NB4 (cell line): ENCODE measurements at regions not wholly inside any gene's neighbourhood (a gene's known extent, or its start where the extent isn't known, plus 50 kb on each side); places are given as distances from the start of the nearest gene placed in this dataset.

Experiments used
- DNase-seq: peaks from one replicate; pipeline ENCODE4 v3.0.0; 2010; ENCODE audit warnings: low read depth
- H3K4me3 ChIP-seq: one replicate; pipeline ENCODE4 v1.5.1; 2011; ENCODE audit warnings: mild to moderate bottlenecking, low read depth, low read length, moderate library complexity
- MYC ChIP-seq: IDR thresholded peaks from 2 replicates; pipeline ENCODE4 v1.6.1; 2011; ENCODE audit warnings: low read depth, low read length
- POLR2A ChIP-seq: IDR thresholded peaks from 2 replicates; pipeline ENCODE4 v1.6.1; 2011; ENCODE audit warnings: mild to moderate bottlenecking; ENCODE audit not compliant: insufficient read length; ENCODE audit errors: extremely low read depth
- TF ChIP-seq, protein P1 (sequence below): IDR thresholded peaks from 2 replicates; pipeline ENCODE4 v1.6.1; 2011; ENCODE audit warnings: low read depth, low read length
- TF ChIP-seq, protein P2 (sequence below): IDR thresholded peaks from one replicate; pipeline ENCODE4 v1.5.1; 2012; ENCODE audit warnings: low read depth, low read length

DNA sequence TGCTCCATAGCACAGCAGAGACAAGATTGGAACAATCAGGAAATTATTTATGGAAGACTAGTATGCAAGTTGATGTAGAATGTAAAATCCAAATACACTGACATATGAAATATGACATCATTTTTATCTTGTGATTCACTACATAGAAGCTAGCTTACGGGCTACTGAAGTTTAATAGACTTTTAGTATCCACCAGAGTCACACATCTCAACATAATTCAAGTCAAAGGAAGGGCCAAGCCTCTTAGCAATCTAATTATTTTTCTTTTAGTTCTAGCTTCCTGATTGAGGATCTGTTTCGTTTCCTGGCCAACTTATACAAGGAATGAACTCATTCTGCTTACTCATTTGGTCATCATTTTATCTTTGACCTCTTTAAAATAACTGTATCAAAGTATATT lies 234.4 kb upstream of the CHRM3 start:
- TF ChIP-seq, protein P1, sequence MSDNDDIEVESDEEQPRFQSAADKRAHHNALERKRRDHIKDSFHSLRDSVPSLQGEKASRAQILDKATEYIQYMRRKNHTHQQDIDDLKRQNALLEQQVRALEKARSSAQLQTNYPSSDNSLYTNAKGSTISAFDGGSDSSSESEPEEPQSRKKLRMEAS = no peak
- TF ChIP-seq MYC (no peak), POLR2A (no peak)
- TF ChIP-seq, protein P2, sequence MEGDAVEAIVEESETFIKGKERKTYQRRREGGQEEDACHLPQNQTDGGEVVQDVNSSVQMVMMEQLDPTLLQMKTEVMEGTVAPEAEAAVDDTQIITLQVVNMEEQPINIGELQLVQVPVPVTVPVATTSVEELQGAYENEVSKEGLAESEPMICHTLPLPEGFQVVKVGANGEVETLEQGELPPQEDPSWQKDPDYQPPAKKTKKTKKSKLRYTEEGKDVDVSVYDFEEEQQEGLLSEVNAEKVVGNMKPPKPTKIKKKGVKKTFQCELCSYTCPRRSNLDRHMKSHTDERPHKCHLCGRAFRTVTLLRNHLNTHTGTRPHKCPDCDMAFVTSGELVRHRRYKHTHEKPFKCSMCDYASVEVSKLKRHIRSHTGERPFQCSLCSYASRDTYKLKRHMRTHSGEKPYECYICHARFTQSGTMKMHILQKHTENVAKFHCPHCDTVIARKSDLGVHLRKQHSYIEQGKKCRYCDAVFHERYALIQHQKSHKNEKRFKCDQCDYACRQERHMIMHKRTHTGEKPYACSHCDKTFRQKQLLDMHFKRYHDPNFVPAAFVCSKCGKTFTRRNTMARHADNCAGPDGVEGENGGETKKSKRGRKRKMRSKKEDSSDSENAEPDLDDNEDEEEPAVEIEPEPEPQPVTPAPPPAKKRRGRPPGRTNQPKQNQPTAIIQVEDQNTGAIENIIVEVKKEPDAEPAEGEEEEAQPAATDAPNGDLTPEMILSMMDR = no peak
- H3K4me3 ChIP-seq = no peak overlapping the region
- no peak for DNase-seq

DNA sequence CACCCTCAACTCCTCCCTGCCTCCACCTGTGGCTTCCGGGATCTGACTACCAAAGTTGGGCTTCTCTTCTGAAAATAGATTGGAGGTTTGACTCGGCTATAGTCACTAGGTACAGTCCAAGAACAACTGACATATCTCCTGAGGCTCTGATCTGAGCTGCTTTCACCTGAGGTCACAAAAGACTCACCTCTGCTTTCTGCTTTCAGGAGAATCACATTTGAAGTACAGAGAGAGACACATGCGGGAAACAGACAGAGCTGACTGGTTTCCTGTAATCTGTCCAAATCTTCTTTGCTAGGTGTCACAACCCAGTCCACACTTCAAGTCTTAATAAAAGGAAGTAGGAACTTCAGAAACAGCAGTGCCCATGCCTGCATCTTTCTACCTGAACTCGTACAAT lies 245.4 kb upstream of the CHRM3 start:
- H3K4me3 ChIP-seq = no peak overlapping the region
- DNase-seq = no peak
- TF ChIP-seq POLR2A = no peak
- TF ChIP-seq, protein P2 = no peak
- no peak for TF ChIP-seq MYC
- TF ChIP-seq, protein P1 = no peak

DNA sequence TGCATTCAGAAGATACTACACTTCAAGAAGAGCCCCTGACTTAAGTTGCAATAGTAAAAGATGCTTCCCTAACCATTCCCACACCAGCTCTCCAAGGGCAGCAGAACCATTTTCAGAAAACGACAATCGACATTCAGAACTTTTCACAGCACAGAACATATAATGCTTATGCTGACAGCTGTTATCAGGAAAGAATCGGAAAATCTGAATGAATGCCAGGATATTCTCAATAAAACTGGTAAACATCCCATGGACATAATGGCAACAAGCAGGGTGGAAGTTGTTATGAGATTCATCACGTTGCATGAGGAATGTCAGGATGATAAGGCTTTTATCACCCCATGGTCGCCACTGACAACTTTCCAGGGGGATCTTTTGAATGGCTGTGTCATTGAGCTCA lies 246.6 kb upstream of the CHRM3 start:
- TF ChIP-seq, protein P1 = no peak
- TF ChIP-seq, protein P2 = no peak
- no peak for TF ChIP-seq POLR2A
- TF ChIP-seq MYC = no peak
- no peak overlapping the region for H3K4me3 ChIP-seq
- no peak for DNase-seq

DNA sequence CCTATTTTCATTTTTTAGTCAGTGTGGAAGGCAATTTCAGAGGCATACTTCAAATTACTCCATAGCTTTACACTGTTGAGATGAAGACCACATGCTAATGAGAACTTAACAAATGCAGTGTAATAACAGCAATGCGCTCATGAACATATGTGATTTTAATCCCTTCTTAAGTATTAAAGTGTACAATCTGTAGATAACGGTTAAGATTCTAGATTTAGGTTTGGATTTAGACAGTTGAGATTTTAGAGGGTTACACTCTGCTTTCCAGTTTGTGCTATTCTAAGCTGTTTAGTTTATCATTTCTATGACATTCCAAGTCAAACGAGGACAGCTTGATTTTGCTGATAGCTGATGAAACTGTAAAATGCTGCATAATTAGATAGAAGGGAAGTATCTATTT lies 257.8 kb upstream of the CHRM3 start:
- DNase-seq = no peak
- TF ChIP-seq POLR2A = no peak
- no peak for TF ChIP-seq MYC
- TF ChIP-seq, protein P2 = no peak
- TF ChIP-seq, protein P1 = no peak
- no peak overlapping the region for H3K4me3 ChIP-seq

DNA sequence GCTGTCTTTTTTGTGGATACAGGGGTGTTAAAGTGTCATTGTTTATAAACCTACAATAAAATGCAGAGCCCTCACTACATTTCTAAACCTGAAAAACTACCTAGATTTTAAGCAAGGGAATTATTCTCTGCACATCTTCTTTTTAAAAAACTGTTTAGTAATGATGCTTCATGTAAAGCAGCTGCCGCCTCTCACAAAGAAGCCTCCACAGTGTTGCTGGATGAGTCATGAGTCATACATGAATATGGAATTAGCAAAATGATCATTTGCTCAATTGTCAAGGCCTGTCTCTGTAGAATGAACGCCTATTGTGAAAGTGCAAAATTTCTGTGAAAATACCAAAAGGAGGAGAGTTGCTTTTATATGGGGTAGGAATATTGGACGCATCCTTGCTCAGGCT lies 259.5 kb upstream of the CHRM3 start:
- DNase-seq = no peak
- no peak overlapping the region for H3K4me3 ChIP-seq
- no peak for TF ChIP-seq MYC

DNA sequence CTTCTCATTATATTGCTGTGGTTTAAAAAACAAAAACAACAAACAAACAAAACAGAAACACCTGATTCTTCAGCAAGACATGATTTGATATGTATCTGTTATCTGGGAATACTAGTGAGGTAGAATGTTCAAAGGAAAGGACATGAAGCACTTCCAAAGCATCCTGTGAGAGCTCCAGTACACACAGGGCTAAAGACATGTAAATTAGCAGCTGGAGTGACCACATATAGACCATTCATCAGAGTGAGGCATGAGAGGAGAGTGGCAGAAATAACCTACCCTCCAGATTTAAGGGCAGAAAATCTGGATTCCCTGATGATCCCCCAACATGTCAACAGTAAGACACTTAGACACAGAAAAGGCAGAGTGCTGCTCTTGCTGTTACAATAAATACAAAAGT lies 260.5 kb upstream of the CHRM3 start:
- no peak overlapping the region for H3K4me3 ChIP-seq
- no peak for DNase-seq
- TF ChIP-seq POLR2A (no peak), MYC (no peak)
- TF ChIP-seq, protein P2 = no peak
- TF ChIP-seq, protein P1 = no peak
